Renal pelvis (tissue), 1 donor: ENCODE measurements at regions not wholly inside any gene's neighbourhood (a gene's known extent, or its start where the extent isn't known, plus 50 kb on each side); places are given as distances from the start of the nearest gene placed in this dataset.
A peak's percentile ranks its signal among the peaks of the same experiment; 100 is the strongest.
"Not testable (repeated sequence)": the region's sequence is repeated elsewhere in the genome, so short reads cannot be mapped to it uniquely, and the experiment has no call there.

Experiments
- DNase-seq: peaks from one replicate; pipeline ENCODE4 v3.0.0-alpha.2; 2013

DNA sequence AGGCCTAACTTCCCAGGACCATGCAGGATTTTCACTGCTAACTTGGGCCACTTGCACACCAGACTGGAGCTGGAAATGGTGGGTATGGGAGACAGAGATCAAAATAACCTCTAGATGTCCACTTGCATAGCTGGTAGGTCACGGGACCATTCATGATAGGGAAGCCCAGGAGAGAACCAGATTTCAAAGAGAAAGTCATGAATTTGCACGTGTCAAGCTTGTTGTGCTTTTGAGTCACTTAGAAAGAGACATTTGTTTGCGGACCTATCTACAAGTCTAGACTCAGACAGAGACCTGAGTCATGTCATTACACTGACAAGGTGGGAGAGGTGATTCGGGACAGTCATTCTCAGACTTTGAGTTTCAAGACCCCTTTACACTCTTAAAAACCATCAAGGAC is 704.1 kb downstream of the DTWD2 start:
- DNase-seq = not testable (repeated sequence)

DNA sequence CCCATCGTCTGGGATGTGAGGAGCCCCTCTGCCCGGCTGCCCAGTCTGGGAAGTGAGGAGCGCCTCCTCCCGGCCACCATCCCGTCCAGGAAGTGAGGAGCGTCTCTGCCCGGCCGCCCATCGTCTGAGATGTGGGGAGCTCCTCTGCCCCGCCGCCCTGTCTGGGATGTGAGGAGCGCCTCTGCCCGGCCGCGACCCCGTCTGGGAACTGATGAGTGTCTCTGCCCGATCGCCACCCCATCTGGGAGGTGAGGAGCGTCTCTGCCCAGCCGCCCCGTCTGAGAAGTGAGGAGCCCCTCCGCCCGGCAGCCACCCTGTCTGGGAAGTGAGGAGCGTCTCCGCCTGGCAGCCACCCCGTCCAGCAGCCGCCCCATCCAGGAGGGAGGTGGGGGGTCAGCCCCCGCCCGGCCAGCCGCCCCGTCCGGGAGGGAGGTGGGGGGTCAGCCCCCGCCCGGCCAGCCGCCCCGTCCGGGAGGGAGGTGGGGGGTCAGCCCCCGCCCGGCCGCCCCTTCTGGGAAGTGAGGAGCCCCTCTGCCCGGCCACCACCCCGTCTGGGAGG is 705.8 kb downstream of the DTWD2 start:
- not testable (repeated sequence) for DNase-seq

DNA sequence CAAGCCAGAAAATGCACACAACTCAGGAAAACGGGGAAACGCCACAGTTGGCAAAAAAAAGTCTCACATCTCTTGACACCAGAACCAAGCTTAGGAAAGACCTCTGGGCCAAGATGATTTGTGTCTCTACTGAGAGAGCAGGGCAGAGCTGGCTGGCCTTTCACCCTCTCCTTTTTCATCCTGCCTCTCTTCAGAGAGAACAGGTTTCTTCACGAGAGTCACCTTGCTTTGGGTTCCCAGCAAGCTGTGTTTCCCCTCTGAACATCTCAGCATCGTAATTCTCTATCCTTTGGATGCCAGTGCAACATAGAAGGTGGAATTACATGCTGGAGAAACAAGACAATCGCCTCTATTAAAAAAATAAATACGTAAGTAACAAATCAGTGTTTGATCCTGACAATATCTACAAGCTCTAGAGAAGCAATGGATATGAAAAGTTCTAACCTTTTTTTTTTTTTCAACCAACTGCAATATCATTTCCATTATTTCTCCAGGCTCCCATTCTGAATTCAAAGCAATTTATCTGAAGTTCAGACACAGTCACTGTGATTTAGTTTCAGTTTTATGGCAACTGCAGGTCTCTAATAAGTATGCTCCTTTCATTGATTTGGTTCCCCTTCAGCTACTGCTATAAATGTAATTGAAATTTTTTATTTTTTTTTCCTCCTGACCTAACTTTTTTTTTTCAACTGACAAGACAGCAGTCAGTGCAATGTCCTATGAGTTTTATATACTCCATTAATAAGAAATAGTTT is 708.6 kb downstream of the DTWD2 start:
- DNase-seq = no peak

DNA sequence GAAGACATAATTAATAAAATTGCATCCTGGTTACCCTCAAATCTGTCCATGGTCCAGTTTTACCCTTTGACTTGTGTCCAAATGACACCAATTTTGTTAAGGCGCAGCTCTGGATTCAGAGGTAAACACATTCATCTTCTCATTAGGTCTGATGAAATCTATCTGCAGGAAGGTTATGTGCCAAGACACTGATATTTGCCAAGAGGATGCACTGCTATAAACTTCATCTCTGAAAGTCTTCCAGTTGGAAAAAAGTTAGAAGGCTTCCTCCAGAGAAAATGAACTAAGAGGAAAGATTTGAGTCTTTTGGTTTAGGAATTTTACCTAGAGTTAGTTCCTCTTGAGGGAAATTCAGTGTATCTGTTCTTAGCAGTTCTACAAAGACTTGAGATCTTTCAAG is 717.8 kb downstream of the DTWD2 start:
- no peak for DNase-seq

- DNase-seq = no peak
Observed at GRCh38 chr5:118258223-118258622, 730.1 kb downstream of the DTWD2 start.

- no peak for DNase-seq
Observed at GRCh38 chr5:118257066-118257465, 731.3 kb downstream of the DTWD2 start.

GRCh38 chr5:118253225-118254061 is 734.9 kb downstream of the DTWD2 start:
- peak; percentile 20 for DNase-seq

DNA sequence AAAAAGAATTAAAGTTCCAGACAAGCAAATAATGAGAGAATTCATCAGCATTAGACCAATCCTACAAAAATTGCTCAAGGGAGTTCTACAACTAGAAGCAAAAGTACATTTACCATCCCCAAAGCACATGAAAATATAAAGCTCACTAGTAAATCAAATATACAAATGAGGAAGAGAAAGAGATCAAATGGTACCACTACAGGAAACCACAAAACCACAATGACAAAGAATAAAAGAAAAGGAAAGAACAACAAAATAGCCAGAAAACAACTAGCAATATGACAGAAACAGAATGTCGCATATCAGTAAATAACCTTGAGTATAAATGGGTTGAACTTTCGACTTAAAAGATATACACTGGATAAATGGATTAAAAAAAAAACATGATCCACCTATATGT is 739.0 kb downstream of the DTWD2 start:
- DNase-seq = no peak

DNA sequence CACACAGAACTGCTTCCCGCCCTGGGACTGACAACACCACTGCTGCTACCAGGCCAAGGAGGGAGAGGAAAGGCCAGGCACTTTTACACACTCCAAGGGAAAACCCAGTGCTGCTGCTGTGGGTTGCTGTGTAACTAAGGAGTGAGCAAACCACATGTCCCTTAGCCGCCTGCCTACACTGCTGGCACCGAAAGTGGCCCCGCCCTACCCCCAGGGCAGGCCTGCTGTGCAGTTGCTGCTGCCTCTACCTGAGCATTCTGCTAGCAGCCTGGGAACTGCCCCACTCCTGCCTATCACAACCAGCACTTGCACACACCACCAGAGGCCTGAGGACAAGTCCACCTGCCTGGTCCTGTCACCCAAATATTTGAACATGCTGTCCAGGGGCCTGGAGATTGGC is 740.9 kb downstream of the DTWD2 start:
- no peak for DNase-seq

DNA sequence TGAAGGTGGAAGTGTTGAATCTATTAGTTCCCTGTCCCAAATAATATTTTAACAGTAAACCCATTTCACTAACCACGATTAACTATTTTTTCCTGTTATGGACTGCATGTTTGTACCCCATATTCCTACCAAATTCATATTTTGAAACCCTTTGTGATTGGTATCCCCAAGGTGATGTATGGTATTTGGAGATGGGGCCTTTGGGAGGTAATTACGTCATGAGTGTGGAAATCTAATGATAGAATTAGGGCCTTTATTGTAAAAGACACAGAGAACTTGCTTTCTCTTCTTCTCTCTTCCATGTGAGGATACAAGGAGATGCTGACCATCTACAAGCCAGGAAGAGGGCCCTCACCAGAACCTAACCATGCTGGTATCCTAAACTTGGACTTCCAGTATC is 744.7 kb downstream of the DTWD2 start:
- no peak for DNase-seq

DNA sequence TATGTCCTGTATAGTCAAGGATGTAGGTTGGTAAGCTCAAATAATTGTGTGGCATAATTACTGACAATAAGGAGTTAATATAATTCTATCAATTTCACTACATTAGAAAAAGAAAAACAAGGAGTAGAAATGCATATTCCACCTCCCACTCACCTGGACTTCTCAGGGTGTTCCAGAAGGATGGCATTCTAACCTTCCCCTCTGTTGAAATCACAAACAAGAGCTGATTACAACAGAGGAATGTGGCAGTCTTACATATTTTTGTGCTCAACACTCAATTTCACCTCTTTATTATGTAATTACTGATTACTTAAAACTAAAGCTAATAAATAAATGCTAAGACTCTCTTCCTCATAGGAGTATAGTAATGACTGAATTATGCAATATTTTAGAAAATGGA is 745.3 kb downstream of the DTWD2 start:
- no peak for DNase-seq

GRCh38 chr5:118236108-118236849 is 752.1 kb downstream of the DTWD2 start:
- no peak for DNase-seq

DNA sequence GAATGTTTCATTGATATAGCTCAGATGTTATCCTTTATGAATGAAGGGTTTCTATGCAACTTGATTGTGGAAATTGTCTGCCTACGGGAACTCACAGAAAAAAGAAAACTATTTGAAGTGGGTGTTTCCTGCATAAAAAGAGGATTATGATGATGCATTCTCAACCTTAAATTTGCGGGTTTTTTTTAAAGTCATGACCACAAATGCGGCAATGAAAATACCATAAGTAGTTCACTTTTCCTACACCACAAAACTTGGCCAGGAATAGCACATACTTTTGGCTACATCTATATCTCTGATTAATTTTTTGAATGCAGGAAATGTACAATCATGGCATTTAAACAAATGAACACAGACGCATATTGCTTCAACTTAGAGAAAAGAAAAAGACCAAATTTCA is 754.7 kb downstream of the DTWD2 start:
- no peak for DNase-seq

DNA sequence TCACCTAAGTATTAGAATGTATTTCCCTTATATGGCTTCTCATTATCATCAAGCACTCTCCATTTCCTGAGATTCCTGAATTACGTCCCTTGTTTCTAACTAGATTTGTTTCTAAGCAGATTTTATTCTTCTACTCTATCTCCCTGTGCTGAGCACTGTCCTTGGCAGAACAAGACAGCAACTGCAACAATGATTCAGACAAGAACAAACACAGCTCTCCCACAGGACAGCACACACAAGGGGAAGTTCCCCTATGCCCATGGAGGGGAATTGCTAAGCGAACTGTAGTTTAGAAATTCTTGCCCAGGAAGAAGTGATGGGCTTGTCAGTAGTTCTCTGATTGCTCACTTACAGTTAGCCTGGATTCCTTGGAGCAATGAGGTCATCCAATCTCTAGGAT is 759.9 kb downstream of the DTWD2 start:
- DNase-seq = no peak

GRCh38 chr5:118224546-118224945 is 763.8 kb downstream of the DTWD2 start:
- DNase-seq = no peak

GRCh38 chr5:118220556-118221195 is 767.7 kb downstream of the DTWD2 start:
- no peak for DNase-seq

GRCh38 chr5:118211606-118212005 is 776.7 kb downstream of the DTWD2 start:
- DNase-seq = no peak

GRCh38 chr5:118208031-118208453 is 780.3 kb downstream of the DTWD2 start:
- no peak for DNase-seq

- no peak for DNase-seq
Observed at GRCh38 chr5:118199801-118200200, 788.5 kb downstream of the DTWD2 start.

DNA sequence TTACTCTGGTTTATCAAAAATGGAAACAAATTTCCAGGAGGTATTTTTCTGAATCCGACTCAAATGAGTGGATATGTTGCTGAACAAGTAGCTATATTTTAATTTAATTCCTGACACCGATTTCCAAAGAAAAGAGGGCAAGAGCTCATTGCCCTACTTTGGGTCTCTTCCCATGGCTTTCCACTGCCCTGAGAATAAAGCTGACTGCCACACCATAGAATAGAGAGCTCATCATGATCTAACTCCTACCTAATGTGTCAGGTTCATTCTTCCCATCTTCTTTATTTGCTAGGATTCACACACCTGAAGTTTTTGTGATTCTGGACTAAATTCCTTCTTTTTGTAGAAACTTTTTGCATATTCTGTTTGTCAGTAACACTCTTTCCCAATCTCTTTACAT is 792.1 kb downstream of the DTWD2 start:
- DNase-seq = no peak

- DNase-seq = peak; percentile 11
Observed at GRCh38 chr5:118195211-118195610, 793.1 kb downstream of the DTWD2 start.
